ENCODE measurements at regions not wholly inside any gene's neighbourhood (a gene's known extent, or its start where the extent isn't known, plus 50 kb on each side); places are given as distances from the start of the nearest gene placed in this dataset.

GRCh38 chr12:105998561-105998960 is 140.2 kb downstream of the NUAK1 start:
- TF ChIP-seq, protein P1, sequence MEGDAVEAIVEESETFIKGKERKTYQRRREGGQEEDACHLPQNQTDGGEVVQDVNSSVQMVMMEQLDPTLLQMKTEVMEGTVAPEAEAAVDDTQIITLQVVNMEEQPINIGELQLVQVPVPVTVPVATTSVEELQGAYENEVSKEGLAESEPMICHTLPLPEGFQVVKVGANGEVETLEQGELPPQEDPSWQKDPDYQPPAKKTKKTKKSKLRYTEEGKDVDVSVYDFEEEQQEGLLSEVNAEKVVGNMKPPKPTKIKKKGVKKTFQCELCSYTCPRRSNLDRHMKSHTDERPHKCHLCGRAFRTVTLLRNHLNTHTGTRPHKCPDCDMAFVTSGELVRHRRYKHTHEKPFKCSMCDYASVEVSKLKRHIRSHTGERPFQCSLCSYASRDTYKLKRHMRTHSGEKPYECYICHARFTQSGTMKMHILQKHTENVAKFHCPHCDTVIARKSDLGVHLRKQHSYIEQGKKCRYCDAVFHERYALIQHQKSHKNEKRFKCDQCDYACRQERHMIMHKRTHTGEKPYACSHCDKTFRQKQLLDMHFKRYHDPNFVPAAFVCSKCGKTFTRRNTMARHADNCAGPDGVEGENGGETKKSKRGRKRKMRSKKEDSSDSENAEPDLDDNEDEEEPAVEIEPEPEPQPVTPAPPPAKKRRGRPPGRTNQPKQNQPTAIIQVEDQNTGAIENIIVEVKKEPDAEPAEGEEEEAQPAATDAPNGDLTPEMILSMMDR (IDR thresholded peaks at IDR 0.05; ENCODE audit: low read length): no peak
- no peak for TF ChIP-seq EZH2 (IDR thresholded peaks at IDR 0.05; ENCODE audit: borderline replicate concordance, low read length)

Measured in OCI-LY1 (cell line).